WI38 (cell line): ENCODE measurements at regions not wholly inside any gene's neighbourhood (a gene's known extent, or its start where the extent isn't known, plus 50 kb on each side); places are given as distances from the start of the nearest gene placed in this dataset.

Source experiments
- H3K4me3 ChIP-seq: 2 replicates; pipeline ENCODE4 v1.5.1; 2011; ENCODE audit warnings: low read depth, mild to moderate bottlenecking, control low read depth, low read length
- TF ChIP-seq, protein P1 (sequence below): IDR thresholded peaks from 2 replicates; pipeline ENCODE4 v1.5.1; 2012; ENCODE audit warnings: low read depth, mild to moderate bottlenecking, control low read depth, low read length

DNA sequence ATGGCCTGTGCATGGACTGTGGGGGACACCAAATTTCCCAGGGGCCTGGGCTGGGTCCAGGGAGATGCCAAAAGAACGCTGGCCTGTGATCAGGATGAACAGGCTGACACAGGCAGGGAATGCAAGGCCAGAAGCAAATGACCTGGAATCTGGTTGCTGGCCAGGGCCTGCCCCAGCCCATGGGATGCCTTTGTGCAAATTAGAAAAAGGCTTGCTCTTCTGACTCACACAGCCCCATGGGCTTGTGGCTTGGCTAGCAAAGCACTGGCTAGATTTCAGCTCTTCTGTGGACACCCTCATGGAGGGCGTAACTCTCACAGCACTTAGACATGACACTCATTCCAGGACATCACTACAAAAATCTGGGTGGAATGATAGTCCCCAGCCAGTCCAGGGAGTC, 356.0 kb downstream of the SHQ1 start:
- TF ChIP-seq, protein P1, sequence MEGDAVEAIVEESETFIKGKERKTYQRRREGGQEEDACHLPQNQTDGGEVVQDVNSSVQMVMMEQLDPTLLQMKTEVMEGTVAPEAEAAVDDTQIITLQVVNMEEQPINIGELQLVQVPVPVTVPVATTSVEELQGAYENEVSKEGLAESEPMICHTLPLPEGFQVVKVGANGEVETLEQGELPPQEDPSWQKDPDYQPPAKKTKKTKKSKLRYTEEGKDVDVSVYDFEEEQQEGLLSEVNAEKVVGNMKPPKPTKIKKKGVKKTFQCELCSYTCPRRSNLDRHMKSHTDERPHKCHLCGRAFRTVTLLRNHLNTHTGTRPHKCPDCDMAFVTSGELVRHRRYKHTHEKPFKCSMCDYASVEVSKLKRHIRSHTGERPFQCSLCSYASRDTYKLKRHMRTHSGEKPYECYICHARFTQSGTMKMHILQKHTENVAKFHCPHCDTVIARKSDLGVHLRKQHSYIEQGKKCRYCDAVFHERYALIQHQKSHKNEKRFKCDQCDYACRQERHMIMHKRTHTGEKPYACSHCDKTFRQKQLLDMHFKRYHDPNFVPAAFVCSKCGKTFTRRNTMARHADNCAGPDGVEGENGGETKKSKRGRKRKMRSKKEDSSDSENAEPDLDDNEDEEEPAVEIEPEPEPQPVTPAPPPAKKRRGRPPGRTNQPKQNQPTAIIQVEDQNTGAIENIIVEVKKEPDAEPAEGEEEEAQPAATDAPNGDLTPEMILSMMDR = no peak
- no peak overlapping the region for H3K4me3 ChIP-seq

DNA sequence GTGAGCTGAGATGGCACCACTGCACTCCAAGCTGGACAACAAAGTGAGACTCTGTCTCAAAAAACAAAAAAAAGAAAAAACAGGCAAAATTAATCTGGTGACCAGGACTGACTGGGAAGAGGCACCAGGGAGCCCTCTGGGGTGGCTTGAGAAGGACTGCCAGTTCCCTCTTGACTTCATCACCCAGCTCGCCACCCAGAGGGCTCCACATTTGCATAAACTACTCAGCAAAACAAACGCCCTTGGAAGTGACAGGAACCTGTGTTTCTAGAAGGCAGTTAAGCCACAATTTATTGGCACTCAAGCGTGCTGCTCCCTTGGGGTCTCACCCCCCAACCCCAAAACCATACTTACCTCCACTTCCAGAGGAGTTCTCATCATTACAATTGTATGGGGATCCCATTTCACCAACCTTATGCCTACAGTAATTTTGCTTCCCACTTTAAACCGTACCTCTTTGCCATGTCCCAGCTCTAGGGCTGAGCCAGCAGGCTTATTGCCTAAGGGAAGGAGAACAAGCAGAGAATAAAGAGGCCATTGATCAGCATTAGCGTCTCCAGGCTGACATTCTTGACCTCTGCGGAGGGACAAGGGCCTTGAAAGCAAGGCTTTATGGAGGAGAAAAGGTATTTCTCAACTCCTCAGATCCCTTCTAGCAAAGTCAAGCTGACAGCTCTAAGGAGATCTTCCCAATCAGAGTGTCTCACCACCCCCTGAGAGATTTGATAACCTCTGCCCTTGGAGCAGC, 357.4 kb downstream of the SHQ1 start:
- no peak overlapping the region for H3K4me3 ChIP-seq
- TF ChIP-seq, protein P1 = no peak

DNA sequence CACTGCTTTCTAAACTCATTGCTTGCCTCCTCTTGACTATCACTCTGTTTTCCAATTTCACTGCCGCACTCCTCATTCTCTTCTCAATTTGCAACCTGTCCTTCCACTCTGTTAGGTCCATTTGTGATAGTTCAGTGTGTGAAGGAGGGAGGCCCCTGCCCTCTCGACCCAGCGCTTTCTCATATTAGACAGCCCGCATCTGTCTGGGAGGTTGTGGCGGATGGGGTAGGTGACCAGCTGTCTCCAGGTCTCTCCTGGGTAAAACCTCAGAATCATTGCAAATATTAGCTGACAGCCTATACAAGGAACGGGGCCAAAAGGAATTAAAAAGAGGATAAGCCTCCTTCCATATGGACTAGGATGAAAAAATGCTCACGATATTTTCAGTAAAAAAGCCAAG, 358.3 kb downstream of the SHQ1 start:
- TF ChIP-seq, protein P1 = no peak
- H3K4me3 ChIP-seq = no peak overlapping the region

DNA sequence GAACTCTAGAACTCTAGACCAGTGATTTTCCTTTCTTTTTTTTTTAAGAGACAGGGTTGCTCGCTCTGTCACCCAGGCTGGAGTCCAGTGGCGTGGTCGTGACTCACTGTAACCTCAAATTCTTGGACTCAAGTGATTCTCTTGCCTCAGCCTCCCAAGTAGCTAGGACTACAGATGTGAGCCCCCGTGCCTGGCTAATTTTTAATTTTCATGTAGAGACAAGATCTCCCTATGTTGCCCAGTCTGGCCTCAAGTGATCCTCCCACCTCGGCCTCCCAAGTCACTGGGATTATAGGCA, 359.6 kb downstream of the SHQ1 start:
- TF ChIP-seq, protein P1 = no peak

DNA sequence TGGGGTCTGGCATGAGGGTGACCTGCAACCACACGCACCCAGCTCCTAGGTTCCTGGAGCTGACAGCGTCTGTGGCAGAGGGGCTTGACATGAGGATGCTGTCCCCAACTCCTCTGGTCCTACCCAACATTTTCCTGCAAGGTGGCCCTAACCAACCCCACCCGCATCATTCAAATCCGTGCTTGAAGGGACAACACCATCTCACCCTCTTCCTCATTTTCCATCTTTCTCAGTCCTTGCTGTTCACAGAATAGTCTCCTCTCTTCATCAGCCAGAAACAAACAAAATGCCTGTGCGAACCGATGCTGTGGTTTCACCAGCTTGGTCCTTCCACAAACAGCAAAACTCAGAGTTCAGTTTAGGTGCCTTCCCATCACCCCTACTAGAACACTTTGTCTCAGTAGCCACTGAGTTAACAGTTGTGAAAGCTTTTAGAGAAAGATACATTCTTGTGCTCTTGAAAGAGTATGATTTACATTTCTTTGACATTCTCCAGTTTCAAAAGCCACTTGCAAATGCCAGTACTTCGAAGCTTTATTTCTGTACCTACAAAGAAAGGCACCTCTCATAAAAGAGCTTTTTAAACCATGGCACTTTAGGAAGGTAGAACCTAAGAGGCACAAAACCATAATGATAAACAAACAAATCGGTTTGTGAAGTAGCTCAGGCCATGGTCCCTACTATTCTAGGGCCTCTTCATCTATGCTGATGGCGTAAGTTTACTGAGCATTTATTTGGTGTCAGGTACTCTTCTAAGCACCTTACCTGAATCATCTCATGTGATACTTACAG, 360.1 kb downstream of the SHQ1 start:
- H3K4me3 ChIP-seq = no peak overlapping the region
- TF ChIP-seq, protein P1 = no peak

More for the DNA sequence above, 359.6 kb downstream of the SHQ1 start:
- no peak overlapping the region for H3K4me3 ChIP-seq

DNA sequence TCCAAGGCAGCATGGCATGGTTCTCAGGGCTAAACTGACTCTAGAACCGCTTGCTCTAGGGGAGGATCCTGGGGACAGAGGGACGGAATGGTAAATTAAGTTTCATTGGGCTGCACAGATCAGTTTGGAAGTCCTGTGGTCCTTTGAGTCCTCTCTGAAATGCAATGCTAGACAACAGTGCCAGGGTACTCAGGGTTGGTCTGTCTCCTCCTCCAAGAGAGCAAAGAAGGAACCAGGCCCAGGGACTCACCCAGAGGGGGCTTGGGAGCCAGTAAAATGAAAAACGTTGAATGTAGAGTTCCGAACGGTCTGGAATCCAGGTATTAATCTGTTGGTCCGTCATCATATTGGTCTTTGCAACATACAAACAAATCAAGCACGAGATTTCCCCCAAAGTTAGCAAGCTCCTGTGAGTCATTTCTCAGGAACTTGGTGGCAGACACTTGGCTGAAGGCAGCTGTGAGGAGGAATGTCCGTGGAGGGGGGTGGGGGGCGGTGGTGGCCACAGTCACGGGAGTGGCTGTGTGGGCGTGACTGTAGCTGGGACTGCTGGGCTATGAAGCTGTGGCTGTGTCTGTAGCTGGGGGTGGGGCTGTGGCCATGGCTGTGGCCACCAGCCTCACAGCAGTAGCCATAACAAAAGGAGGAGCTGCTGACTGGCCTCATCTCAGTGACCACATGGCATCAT, 361.0 kb downstream of the SHQ1 start:
- TF ChIP-seq, protein P1 = no peak
- H3K4me3 ChIP-seq = no peak overlapping the region

DNA sequence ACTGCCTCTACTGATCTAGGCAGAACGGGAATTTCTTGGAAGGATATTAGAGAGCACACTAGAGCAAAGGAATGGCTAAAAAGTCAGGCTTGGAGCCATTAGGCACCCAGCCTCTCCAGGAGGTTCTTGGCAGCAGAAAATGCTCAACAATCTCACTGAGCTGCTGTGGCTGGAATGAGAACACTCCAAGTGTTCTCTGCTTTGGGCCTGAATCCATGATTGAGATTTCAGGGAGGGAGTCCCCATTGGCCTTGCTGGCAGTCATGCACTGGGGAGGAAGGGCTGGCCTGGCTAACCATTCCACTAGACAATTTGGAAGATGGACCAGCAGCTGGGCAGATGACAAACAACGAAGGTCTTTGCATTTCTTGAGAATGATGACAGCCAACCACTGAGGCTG, 362.6 kb downstream of the SHQ1 start:
- TF ChIP-seq, protein P1 = no peak
- H3K4me3 ChIP-seq = no peak overlapping the region
